Naive B cell (primary cell): ENCODE measurements at regions not wholly inside any gene's neighbourhood (a gene's known extent, or its start where the extent isn't known, plus 50 kb on each side); places are given as distances from the start of the nearest gene placed in this dataset.

Experiments
- ATAC-seq, 2 donors: fragments of 150-1000 bp; cut with Tn5 transposase; 2 replicates each; pipeline ENCODE4 v1.10.0; 2021; ENCODE audit warnings: low read depth in 2 of 2, mild to moderate bottlenecking in 2 of 2, moderate library complexity in 2 of 2
- DNase-seq: peaks from one replicate; pipeline ENCODE4 v3.0.0; 2022
- H3K27ac Mint-ChIP-seq, 6 donors: one replicate each; pipeline ENCODE4 v1.8.0; 2020 to 2022; ENCODE audit warnings: mild to moderate bottlenecking in 6 of 6, mixed read lengths in 6 of 6, moderate library complexity in 5 of 6, inconsistent platforms in 2 of 6
- H3K27me3 Mint-ChIP-seq, 3 donors: one replicate each; pipeline ENCODE4 v1.8.0; 2021 to 2022; ENCODE audit warnings: mixed read lengths in 3 of 3, mild to moderate bottlenecking in 1 of 3
- H3K36me3 Mint-ChIP-seq, 2 donors: one replicate each; pipeline ENCODE4 v1.8.0; 2020 to 2022; ENCODE audit warnings: mixed read lengths in 2 of 2, inconsistent platforms in 1 of 2, mild to moderate bottlenecking in 1 of 2
- H3K4me1 Mint-ChIP-seq, 3 donors: one replicate each; pipeline ENCODE4 v1.8.0; 2020 to 2022; ENCODE audit warnings: mixed read lengths in 3 of 3, inconsistent platforms in 1 of 3, mild to moderate bottlenecking in 1 of 3, moderate library complexity in 1 of 3
- H3K4me3 Mint-ChIP-seq, 8 donors: one replicate each; pipeline ENCODE4 v1.8.0; 2020 to 2022; ENCODE audit warnings: mild to moderate bottlenecking in 8 of 8, mixed read lengths in 8 of 8, moderate library complexity in 8 of 8, inconsistent platforms in 2 of 8
- H3K9me3 Mint-ChIP-seq, 7 donors: one replicate each; pipeline ENCODE4 v1.8.0; 2020 to 2022; ENCODE audit warnings: mixed read lengths in 7 of 7, mild to moderate bottlenecking in 5 of 7, inconsistent platforms in 2 of 7, moderate library complexity in 1 of 7

GRCh38 chr6:14783594-14783993, 462.3 kb upstream of the JARID2 start:
- no peaks in the 10 kb centered on the region for H3K27me3 Mint-ChIP-seq
- H3K4me3 Mint-ChIP-seq, result no peak overlapping the region
- peaks cover 13 to 36% (median 26%) of the 10 kb centered on the region in 3 donors for H3K4me1 Mint-ChIP-seq
- H3K27ac Mint-ChIP-seq, result no peak overlapping the region
- H3K9me3 Mint-ChIP-seq, result peaks cover 0 to 7% (median 0%) of the 10 kb centered on the region in 7 donors
- ATAC-seq (no peak), DNase-seq (no peak)
- H3K36me3 Mint-ChIP-seq, result no peaks in the 10 kb centered on the region

- no peaks in the 10 kb centered on the region for H3K27me3 Mint-ChIP-seq
- peaks cover 0 to 7% (median 0%) of the 10 kb centered on the region in 7 donors for H3K9me3 Mint-ChIP-seq
- peak overlapping the region in 1 of 8 donors; percentile 36 for H3K4me3 Mint-ChIP-seq
- no peak for ATAC-seq
- peak overlapping the region in 2 of 6 donors; percentile 12 to 22 for H3K27ac Mint-ChIP-seq
- H3K4me1 Mint-ChIP-seq, result peaks cover 13 to 36% (median 26%) of the 10 kb centered on the region in 3 donors
- no peak for DNase-seq
- H3K36me3 Mint-ChIP-seq, result no peaks in the 10 kb centered on the region
Observed at GRCh38 chr6:14784596-14785492, 461.0 kb upstream of the JARID2 start.

GRCh38 chr6:14785493-14785790, 460.4 kb upstream of the JARID2 start:
- Mint-ChIP-seq H3K27me3 (no peaks in the 10 kb centered on the region), H3K36me3 (no peaks in the 10 kb centered on the region), H3K4me1 (peaks cover 13 to 36% (median 26%) of the 10 kb centered on the region in 3 donors), H3K27ac (no peak overlapping the region), H3K9me3 (peaks cover 0 to 7% (median 0%) of the 10 kb centered on the region in 7 donors), H3K4me3 (no peak overlapping the region)
- no peak for ATAC-seq
- no peak for DNase-seq

GRCh38 chr6:14786008-14786407, 459.9 kb upstream of the JARID2 start:
- peaks cover 13 to 36% (median 25%) of the 10 kb centered on the region in 3 donors for H3K4me1 Mint-ChIP-seq
- no peaks in the 10 kb centered on the region for H3K36me3 Mint-ChIP-seq
- H3K4me3 Mint-ChIP-seq, result no peak overlapping the region
- H3K27ac Mint-ChIP-seq, result no peak overlapping the region
- no peak for ATAC-seq
- no peaks in the 10 kb centered on the region for H3K27me3 Mint-ChIP-seq
- H3K9me3 Mint-ChIP-seq, result peaks cover 0 to 6% (median 0%) of the 10 kb centered on the region in 7 donors
- no peak for DNase-seq

GRCh38 chr6:14786455-14786854, 459.4 kb upstream of the JARID2 start:
- H3K27me3 Mint-ChIP-seq, result no peaks in the 10 kb centered on the region
- ATAC-seq (no peak), DNase-seq (no peak)
- H3K36me3 Mint-ChIP-seq, result no peaks in the 10 kb centered on the region
- peaks cover 13 to 36% (median 20%) of the 10 kb centered on the region in 3 donors for H3K4me1 Mint-ChIP-seq
- peaks cover 0 to 6% (median 0%) of the 10 kb centered on the region in 7 donors for H3K9me3 Mint-ChIP-seq
- peak overlapping the region in 1 of 8 donors; percentile 5 for H3K4me3 Mint-ChIP-seq
- no peak overlapping the region for H3K27ac Mint-ChIP-seq

- no peak overlapping the region for H3K4me3 Mint-ChIP-seq
- no peak for DNase-seq
- no peak for ATAC-seq
- H3K9me3 Mint-ChIP-seq, result peaks cover 0 to 6% (median 0%) of the 10 kb centered on the region in 7 donors
- H3K27me3 Mint-ChIP-seq, result no peaks in the 10 kb centered on the region
- H3K27ac Mint-ChIP-seq, result no peak overlapping the region
- no peaks in the 10 kb centered on the region for H3K36me3 Mint-ChIP-seq
- H3K4me1 Mint-ChIP-seq, result peaks cover 8 to 36% (median 15%) of the 10 kb centered on the region in 3 donors
Observed at GRCh38 chr6:14787250-14787649, 458.6 kb upstream of the JARID2 start.

GRCh38 chr6:14787677-14788076, 458.2 kb upstream of the JARID2 start:
- ATAC-seq, result no peak
- H3K27ac Mint-ChIP-seq, result peak overlapping the region in 2 of 6 donors; percentile 11 to 26
- peaks cover 8 to 36% (median 15%) of the 10 kb centered on the region in 3 donors for H3K4me1 Mint-ChIP-seq
- no peaks in the 10 kb centered on the region for H3K27me3 Mint-ChIP-seq
- H3K36me3 Mint-ChIP-seq, result no peaks in the 10 kb centered on the region
- no peak for DNase-seq
- H3K9me3 Mint-ChIP-seq, result peaks cover 0 to 5% (median 0%) of the 10 kb centered on the region in 7 donors
- H3K4me3 Mint-ChIP-seq, result no peak overlapping the region

- Mint-ChIP-seq H3K36me3 (no peaks in the 10 kb centered on the region), H3K9me3 (peaks cover 0 to 2% (median 0%) of the 10 kb centered on the region in 7 donors), H3K27ac (peak overlapping the region in 1 of 6 donors; percentile 78), H3K4me1 (peaks cover 8 to 31% (median 12%) of the 10 kb centered on the region in 3 donors), H3K27me3 (no peaks in the 10 kb centered on the region), H3K4me3 (no peak overlapping the region)
- DNase-seq, result no peak
- no peak for ATAC-seq
Observed at GRCh38 chr6:14789996-14790395, 455.9 kb upstream of the JARID2 start.

GRCh38 chr6:14790976-14791375, 454.9 kb upstream of the JARID2 start:
- no peak for DNase-seq
- Mint-ChIP-seq H3K4me1 (peaks cover 8 to 22% (median 10%) of the 10 kb centered on the region in 3 donors), H3K27me3 (no peaks in the 10 kb centered on the region), H3K36me3 (no peaks in the 10 kb centered on the region), H3K27ac (no peak overlapping the region), H3K4me3 (no peak overlapping the region), H3K9me3 (peaks cover 0 to 2% (median 0%) of the 10 kb centered on the region in 7 donors)
- ATAC-seq, result no peak

- DNase-seq (no peak), ATAC-seq (no peak)
- Mint-ChIP-seq H3K4me1 (peaks cover 8 to 17% (median 8%) of the 10 kb centered on the region in 3 donors), H3K9me3 (peaks cover 0 to 2% (median 0%) of the 10 kb centered on the region in 7 donors), H3K27ac (no peak overlapping the region), H3K4me3 (no peak overlapping the region), H3K36me3 (no peaks in the 10 kb centered on the region), H3K27me3 (no peaks in the 10 kb centered on the region)
Observed at GRCh38 chr6:14791526-14791925, 454.3 kb upstream of the JARID2 start.

- no peaks in the 10 kb centered on the region for H3K36me3 Mint-ChIP-seq
- H3K4me3 Mint-ChIP-seq, result no peak overlapping the region
- no peak overlapping the region for H3K27ac Mint-ChIP-seq
- DNase-seq, result no peak
- no peaks in the 10 kb centered on the region for H3K27me3 Mint-ChIP-seq
- peaks cover 0 to 2% (median 0%) of the 10 kb centered on the region in 7 donors for H3K9me3 Mint-ChIP-seq
- ATAC-seq, result no peak
- peaks cover 4 to 9% (median 4%) of the 10 kb centered on the region in 3 donors for H3K4me1 Mint-ChIP-seq
Observed at GRCh38 chr6:14792118-14792955, 453.5 kb upstream of the JARID2 start.

GRCh38 chr6:14795451-14795850, 450.4 kb upstream of the JARID2 start:
- DNase-seq (no peak), ATAC-seq (no peak)
- Mint-ChIP-seq H3K27me3 (no peaks in the 10 kb centered on the region), H3K27ac (peak overlapping the region in 2 of 6 donors; percentile 2 to 47), H3K36me3 (no peaks in the 10 kb centered on the region), H3K9me3 (peaks cover 0 to 8% (median 2%) of the 10 kb centered on the region in 7 donors), H3K4me3 (no peak overlapping the region), H3K4me1 (peaks cover 15 to 20% (median 16%) of the 10 kb centered on the region in 3 donors)

- Mint-ChIP-seq H3K27me3 (no peaks in the 10 kb centered on the region), H3K36me3 (no peaks in the 10 kb centered on the region), H3K9me3 (peaks cover 0 to 8% (median 2%) of the 10 kb centered on the region in 7 donors), H3K4me1 (peaks cover 16 to 20% (median 18%) of the 10 kb centered on the region in 3 donors), H3K27ac (no peak overlapping the region), H3K4me3 (no peak overlapping the region)
- no peak for ATAC-seq
- no peak for DNase-seq
Observed at GRCh38 chr6:14796974-14797762, 448.7 kb upstream of the JARID2 start.
